ENCODE measurements at regions not wholly inside any gene's neighbourhood (a gene's known extent, or its start where the extent isn't known, plus 50 kb on each side); places are given as distances from the start of the nearest gene placed in this dataset.

DNA sequence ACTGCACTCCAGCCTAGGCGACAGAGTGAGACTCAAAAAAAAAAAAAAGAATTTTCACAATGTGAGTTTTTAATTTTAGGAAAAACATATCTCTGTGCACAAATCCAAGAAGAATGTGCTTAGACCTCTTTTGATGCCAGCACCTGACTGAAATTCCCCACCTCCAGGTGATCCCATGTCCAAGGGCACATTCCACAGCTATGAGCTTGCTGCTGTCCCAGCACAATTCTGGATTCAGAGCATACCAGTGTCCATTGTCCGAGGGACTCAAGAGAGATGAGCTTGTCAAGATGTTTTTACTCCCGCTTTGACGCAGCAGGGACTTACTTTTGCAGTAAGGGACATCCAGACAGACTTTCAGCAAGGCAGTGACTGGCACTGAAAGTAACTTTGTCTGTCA, 489.1 kb upstream of the ACVR2A start:
- TF ChIP-seq CTCF (IDR thresholded peaks at IDR 0.05) (no peak), POLR2A (IDR thresholded peaks at IDR 0.05) (no peak)
